OCI-M1 (cell line): ENCODE measurements at regions not wholly inside any gene's neighbourhood (a gene's known extent, or its start where the extent isn't known, plus 50 kb on each side); places are given as distances from the start of the nearest gene placed in this dataset.

Experiments used
- DNase-seq: peaks from one replicate; lab custom pipeline; 2025; lab: John Stamatoyannopoulos, UW

- peak; percentile 55 for DNase-seq
Measured at GRCh38 chr4:119932277-119932676, 134.4 kb downstream of the MAD2L1 start.

GRCh38 chr4:119930546-119930945 lies 136.1 kb downstream of the MAD2L1 start:
- DNase-seq: no peak

GRCh38 chr4:119921830-119922229 lies 144.8 kb downstream of the MAD2L1 start:
- no peak for DNase-seq

- no peak for DNase-seq
Measured at GRCh38 chr4:119906277-119906676, 160.4 kb downstream of the MAD2L1 start.

GRCh38 chr4:119898211-119898610 lies 168.4 kb downstream of the MAD2L1 start:
- no peak for DNase-seq

GRCh38 chr4:119897260-119897659 lies 169.4 kb downstream of the MAD2L1 start:
- DNase-seq: no peak

GRCh38 chr4:119894650-119895208 lies 171.9 kb downstream of the MAD2L1 start:
- no peak for DNase-seq

- DNase-seq: no peak
Measured at GRCh38 chr4:119873794-119874325, 192.8 kb downstream of the MAD2L1 start.

- no peak for DNase-seq
Measured at GRCh38 chr4:119873132-119873531, 193.5 kb downstream of the MAD2L1 start.

- DNase-seq: no peak
Measured at GRCh38 chr4:119872371-119873016, 194.2 kb downstream of the MAD2L1 start.

- no peak for DNase-seq
Measured at GRCh38 chr4:119870856-119871255, 195.8 kb downstream of the MAD2L1 start.

- no peak for DNase-seq
Measured at GRCh38 chr4:119865789-119866188, 200.9 kb downstream of the MAD2L1 start.

GRCh38 chr4:119865389-119865788 lies 201.3 kb downstream of the MAD2L1 start:
- no peak for DNase-seq

- no peak for DNase-seq
Measured at GRCh38 chr4:119861731-119862130, 204.9 kb downstream of the MAD2L1 start.

- no peak for DNase-seq
Measured at GRCh38 chr4:119858176-119858575, 208.5 kb downstream of the MAD2L1 start.

GRCh38 chr4:119854364-119854763 lies 212.3 kb downstream of the MAD2L1 start:
- no peak for DNase-seq

GRCh38 chr4:119851649-119852048 lies 215.0 kb downstream of the MAD2L1 start:
- DNase-seq: no peak

GRCh38 chr4:119841361-119841760 lies 212.8 kb upstream of the PDE5A start:
- DNase-seq: no peak

GRCh38 chr4:119835613-119835910 lies 207.0 kb upstream of the PDE5A start:
- DNase-seq: no peak

- DNase-seq: no peak
Measured at GRCh38 chr4:119834906-119835612, 206.5 kb upstream of the PDE5A start.

- DNase-seq: no peak
Measured at GRCh38 chr4:119833611-119834010, 205.0 kb upstream of the PDE5A start.

- DNase-seq: no peak
Measured at GRCh38 chr4:119832776-119833175, 204.2 kb upstream of the PDE5A start.

- no peak for DNase-seq
Measured at GRCh38 chr4:119829326-119829725, 200.7 kb upstream of the PDE5A start.
